Large intestine (tissue), 3 donors: ENCODE measurements at regions not wholly inside any gene's neighbourhood (a gene's known extent, or its start where the extent isn't known, plus 50 kb on each side); places are given as distances from the start of the nearest gene placed in this dataset.
A peak's percentile ranks its signal among the peaks of the same experiment; 100 is the strongest.

Experiments used
- DNase-seq, 2 donors: peaks; one replicate each; pipeline versions ENCODE4 v3.0.0 to v3.0.0-alpha.2; 2013
- H3K27ac ChIP-seq: one replicate; pipeline ENCODE4 v1.5.1; 2013; ENCODE audit warnings: low read length
- H3K27me3 ChIP-seq: 2 replicates; pipeline ENCODE4 v1.6.1; 2013; ENCODE audit warnings: low read length; ENCODE audit not compliant: control insufficient read depth, insufficient read depth
- H3K36me3 ChIP-seq: 2 replicates; pipeline ENCODE4 v1.6.1; 2013; ENCODE audit warnings: low read length; ENCODE audit not compliant: control insufficient read depth, insufficient read depth
- H3K4me1 ChIP-seq: one replicate; pipeline ENCODE4 v1.6.1; 2013; ENCODE audit warnings: low read length; ENCODE audit not compliant: control insufficient read depth, insufficient read depth
- H3K4me3 ChIP-seq: one replicate; pipeline ENCODE4 v1.5.1; 2013; ENCODE audit warnings: low read length
- H3K9me3 ChIP-seq: one replicate; pipeline ENCODE4 v1.6.1; 2013; ENCODE audit warnings: mild to moderate bottlenecking, low read depth, low read length, moderate library complexity; ENCODE audit not compliant: control insufficient read depth
- WGBS: methylation state at CpG from one replicate; pipeline ENCODE4 v1.1.5; 2013; ENCODE audit warnings: low lambda C conversion rate; ENCODE audit not compliant: insufficient coverage; 5-methylcytosine and 5-hydroxymethylcytosine counted together

- no peaks in the 10 kb centered on the region for H3K36me3 ChIP-seq
- H3K27ac ChIP-seq, result peak overlapping the region; percentile 81
- WGBS, result no CpG with 5 or more reads among the region's 8 CpGs
- H3K4me1 ChIP-seq, result peaks cover 61% of the 10 kb centered on the region
- DNase-seq, result no peak
- no peak overlapping the region for H3K4me3 ChIP-seq
- no peaks in the 10 kb centered on the region for H3K9me3 ChIP-seq
- no peaks in the 10 kb centered on the region for H3K27me3 ChIP-seq
Measured at GRCh38 chr1:19009882-19010321, 53.4 kb upstream of the IFFO2 start.

GRCh38 chr1:19009126-19009881 lies 52.8 kb upstream of the IFFO2 start:
- H3K27ac ChIP-seq, result no peak overlapping the region
- WGBS, result 83% methylated on average over 3 of the region's 17 CpGs

DNA sequence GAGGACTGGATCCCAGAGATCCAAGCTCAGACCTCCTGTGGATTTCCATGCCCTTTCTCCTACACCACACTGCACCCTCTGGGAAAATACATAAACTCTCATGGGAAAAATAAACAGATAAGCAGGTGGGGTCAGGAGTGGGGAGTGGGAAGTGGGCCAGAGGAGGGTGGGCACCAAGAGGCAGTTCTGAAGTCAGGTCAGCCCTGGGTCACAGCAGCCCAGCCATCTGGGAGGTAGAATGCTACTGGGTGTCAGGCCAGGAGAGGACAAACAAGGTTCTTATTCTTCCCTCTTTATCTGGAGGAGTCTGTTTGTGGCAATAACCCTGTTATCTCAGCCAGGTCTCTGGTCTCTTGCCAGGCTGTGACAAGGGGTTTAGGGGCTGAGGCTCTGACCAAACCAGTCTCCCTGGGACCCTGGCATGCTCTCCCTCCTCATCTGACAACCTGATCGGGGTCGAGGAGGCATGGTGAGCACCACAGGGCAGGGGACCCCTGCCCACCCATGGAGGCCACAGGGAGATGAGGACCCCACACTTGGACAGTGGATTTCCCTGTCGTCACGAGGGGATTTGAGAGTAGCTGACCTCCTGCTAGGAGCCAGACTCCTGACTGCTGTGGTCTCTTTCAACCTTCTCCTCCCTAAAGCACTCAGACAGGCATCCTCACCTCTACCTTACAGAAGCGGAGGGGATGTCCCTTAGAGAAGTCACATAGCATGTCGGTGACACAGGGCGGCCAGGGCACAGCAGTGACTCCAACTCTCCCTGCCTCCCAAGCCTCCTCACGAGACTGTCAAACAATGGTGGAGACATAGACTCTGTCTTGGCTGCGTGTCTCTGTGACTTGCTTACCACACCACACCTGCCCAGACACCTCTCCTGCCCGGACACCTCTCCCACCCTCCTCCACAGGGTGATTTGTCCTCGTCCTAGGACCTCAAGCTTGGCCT lies 51.3 kb upstream of the IFFO2 start:
- Histone ChIP-seq H3K27me3 (no peaks in the 10 kb centered on the region), H3K4me1 (peaks cover 51% of the 10 kb centered on the region), H3K36me3 (no peaks in the 10 kb centered on the region), H3K27ac (no peak overlapping the region), H3K4me3 (no peak overlapping the region), H3K9me3 (no peaks in the 10 kb centered on the region)
- peak in 1 of 2 donors; percentile 31 for DNase-seq
- no CpG with 5 or more reads among the region's 11 CpGs for WGBS

More at GRCh38 chr1:19009126-19009881, 52.8 kb upstream of the IFFO2 start:
- Histone ChIP-seq H3K27me3 (no peaks in the 10 kb centered on the region), H3K4me1 (peaks cover 59% of the 10 kb centered on the region), H3K36me3 (no peaks in the 10 kb centered on the region), H3K4me3 (no peak overlapping the region), H3K9me3 (no peaks in the 10 kb centered on the region)
- no peak for DNase-seq

DNA sequence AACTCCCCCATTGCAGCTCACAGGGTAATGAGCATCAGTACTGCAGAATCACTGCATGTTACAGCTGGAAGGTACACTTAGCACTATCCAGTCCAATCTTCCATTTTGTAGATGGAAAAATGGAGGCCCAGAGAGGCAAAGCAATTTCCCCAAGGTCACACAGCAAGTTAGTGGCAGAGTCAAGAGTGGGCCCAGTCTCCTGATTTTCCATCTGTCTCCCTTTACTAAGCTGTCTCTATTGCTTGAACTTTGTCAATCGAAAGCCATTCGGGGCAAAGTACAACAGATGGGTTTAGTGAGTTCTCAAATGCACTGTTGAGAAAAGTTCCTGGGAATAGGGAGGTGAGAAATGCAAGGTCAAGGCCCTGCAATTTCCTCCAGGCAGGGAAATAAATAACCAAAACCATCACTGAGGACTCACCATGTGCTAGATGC lies 50.4 kb upstream of the IFFO2 start:
- Histone ChIP-seq H3K27ac (no peak overlapping the region), H3K4me3 (no peak overlapping the region), H3K9me3 (peaks cover under 1% of the 10 kb centered on the region), H3K27me3 (no peaks in the 10 kb centered on the region), H3K4me1 (peaks cover 47% of the 10 kb centered on the region), H3K36me3 (no peaks in the 10 kb centered on the region)
- 60% methylated on average over 1 of the region's 2 CpGs for WGBS
- peak in 1 of 2 donors; percentile 58 for DNase-seq
